ENCODE measurements at regions not wholly inside any gene's neighbourhood (a gene's known extent, or its start where the extent isn't known, plus 50 kb on each side); places are given as distances from the start of the nearest gene placed in this dataset.
"Not testable (repeated sequence)": the region's sequence is repeated elsewhere in the genome, so short reads cannot be mapped to it uniquely, and the experiment has no call there.

GRCh38 chr5:106986006-106986405 lies 684.7 kb downstream of the EFNA5 start:
- 30% methylated on average over 2 of the region's 2 CpGs for WGBS (ENCODE audit: insufficient coverage, low coverage, low lambda C conversion rate, missing lambda C conversion rate)
- intact Hi-C loops (cut with DNase I), result no loop called here

GRCh38 chr5:106985174-106985573 lies 685.6 kb downstream of the EFNA5 start:
- intact Hi-C loops (cut with DNase I), result no loop called here
- Histone ChIP-seq H3K36me3 (no peaks in the 10 kb centered on the region), H3K9me3 (no peaks in the 10 kb centered on the region), H3K4me3 (no peak overlapping the region), H3K27ac (no peak overlapping the region), H3K27me3 (no peaks in the 10 kb centered on the region), H3K4me1 (no peaks in the 10 kb centered on the region)
- no peak for DNase-seq
- WGBS (ENCODE audit: insufficient coverage, low coverage, low lambda C conversion rate, missing lambda C conversion rate), result 46% methylated on average over 6 of the region's 6 CpGs
- no peak for ATAC-seq
- no peak for TF ChIP-seq POLR2A (IDR thresholded peaks at IDR 0.05)
- TF ChIP-seq CTCF (IDR thresholded peaks at IDR 0.05), result no peak

More at GRCh38 chr5:106986006-106986405, 684.7 kb downstream of the EFNA5 start:
- no peaks in the 10 kb centered on the region for H3K27me3 ChIP-seq
- ATAC-seq (no peak), DNase-seq (no peak)
- H3K27ac ChIP-seq, result no peak overlapping the region
- H3K4me3 ChIP-seq, result no peak overlapping the region
- no peaks in the 10 kb centered on the region for H3K9me3 ChIP-seq
- TF ChIP-seq CTCF (IDR thresholded peaks at IDR 0.05) (no peak), POLR2A (IDR thresholded peaks at IDR 0.05) (no peak)
- no peaks in the 10 kb centered on the region for H3K36me3 ChIP-seq
- H3K4me1 ChIP-seq, result no peaks in the 10 kb centered on the region

GRCh38 chr5:106979178-106979577 lies 691.6 kb downstream of the EFNA5 start:
- H3K9me3 ChIP-seq; ATAC-seq; H3K27ac ChIP-seq; DNase-seq; H3K27me3 ChIP-seq; H3K4me1 ChIP-seq; H3K4me3 ChIP-seq; H3K36me3 ChIP-seq; intact Hi-C loops (cut with DNase I): not testable (repeated sequence)
- WGBS (ENCODE audit: insufficient coverage, low coverage, low lambda C conversion rate, missing lambda C conversion rate), result 75% methylated on average over 10 of the region's 11 CpGs

- H3K36me3 ChIP-seq; H3K4me1 ChIP-seq; DNase-seq; H3K27ac ChIP-seq; intact Hi-C loops (cut with DNase I); H3K4me3 ChIP-seq; ATAC-seq; H3K9me3 ChIP-seq; H3K27me3 ChIP-seq: not testable (repeated sequence)
- 71% methylated on average over 12 of the region's 13 CpGs for WGBS (ENCODE audit: insufficient coverage, low coverage, low lambda C conversion rate, missing lambda C conversion rate)
Measured at GRCh38 chr5:106978582-106979165, 692.1 kb downstream of the EFNA5 start.

- WGBS (ENCODE audit: insufficient coverage, low coverage, low lambda C conversion rate, missing lambda C conversion rate), result 61% methylated on average over 3 of the region's 3 CpGs
- ATAC-seq, result no peak
Measured at GRCh38 chr5:106976363-106976762, 694.4 kb downstream of the EFNA5 start.

More at GRCh38 chr5:106976363-106976762, 694.4 kb downstream of the EFNA5 start:
- H3K27me3 ChIP-seq, result no peaks in the 10 kb centered on the region
- H3K4me1 ChIP-seq, result no peaks in the 10 kb centered on the region
- no peak for DNase-seq
- TF ChIP-seq POLR2A (IDR thresholded peaks at IDR 0.05), result no peak
- TF ChIP-seq CTCF (IDR thresholded peaks at IDR 0.05), result no peak
- no peak overlapping the region for H3K4me3 ChIP-seq
- H3K27ac ChIP-seq, result no peak overlapping the region
- H3K36me3 ChIP-seq, result no peaks in the 10 kb centered on the region
- intact Hi-C loops (cut with DNase I), result no loop called here
- no peaks in the 10 kb centered on the region for H3K9me3 ChIP-seq

Measured in right lobe of liver (tissue), 6 donors.